ENCODE measurements at regions not wholly inside any gene's neighbourhood (a gene's known extent, or its start where the extent isn't known, plus 50 kb on each side); places are given as distances from the start of the nearest gene placed in this dataset.

GRCh38 chr2:176744146-176744545 is 468.4 kb upstream of the HNRNPA3 start:
- ChIA-PET CTCF (no interaction called here), POLR2A (ENCODE audit: unreplicated experiment) (no interaction called here)
- Histone ChIP-seq H3K9me2 (ENCODE audit: insufficient read depth) (no peaks in the 10 kb centered on the region), H4K20me1 (ENCODE audit: insufficient read depth) (no peaks in the 10 kb centered on the region), H3K79me2 (ENCODE audit: low read depth) (no peaks in the 10 kb centered on the region), H3K4me3 (no peak overlapping the region), H2AFZ (no peak overlapping the region), H3K9me3 (ENCODE audit: insufficient read depth, low read depth) (no peaks in the 10 kb centered on the region), H3K4me1 (replicated peaks; ENCODE audit: insufficient read depth) (no peaks in the 10 kb centered on the region), H3K36me3 (ENCODE audit: low read depth) (no peaks in the 10 kb centered on the region), H3K4me2 (no peak overlapping the region), H3F3A (ENCODE audit: insufficient read depth, low read depth) (no peaks in the 10 kb centered on the region), H3K27ac (no peak overlapping the region), H3K27me3 (ENCODE audit: insufficient read depth, low read depth) (peaks cover 47% of the 10 kb centered on the region)
- no peak for TF ChIP-seq CTCF (conservative IDR thresholded peaks at IDR 0.05)
- no peak for TF ChIP-seq EZH2 (IDR thresholded peaks at IDR 0.05; ENCODE audit: low read depth)
- intact Hi-C loops (cut with micrococcal nuclease; ENCODE audit: unreplicated experiment), result no loop called here
- DNase-seq, result no peak
- BruUV-seq (replicated peaks), result no TSS peak

GRCh38 chr2:176745543-176746200 is 466.9 kb upstream of the HNRNPA3 start:
- no peaks in the 10 kb centered on the region for H3F3A ChIP-seq (ENCODE audit: insufficient read depth, low read depth)
- no peaks in the 10 kb centered on the region for H3K79me2 ChIP-seq (ENCODE audit: low read depth)
- no peak for TF ChIP-seq EZH2 (IDR thresholded peaks at IDR 0.05; ENCODE audit: low read depth)
- TF ChIP-seq CTCF (conservative IDR thresholded peaks at IDR 0.05), result no peak
- no peak for DNase-seq
- no peak overlapping the region for H2AFZ ChIP-seq
- no peaks in the 10 kb centered on the region for H3K9me2 ChIP-seq (ENCODE audit: insufficient read depth)
- no TSS peak for BruUV-seq (replicated peaks)
- H4K20me1 ChIP-seq (ENCODE audit: insufficient read depth), result no peaks in the 10 kb centered on the region
- H3K4me3 ChIP-seq, result no peak overlapping the region
- H3K27me3 ChIP-seq (ENCODE audit: insufficient read depth, low read depth), result peaks cover 47% of the 10 kb centered on the region
- ChIA-PET CTCF (interaction anchor here (0.6 to 0.7 kb wide), 3 partner anchors 614 to 1223 kb away, joined by 4 to 6 read pairs (median 4); no protein-coding TSS in a partner anchor), POLR2A (ENCODE audit: unreplicated experiment) (no interaction called here)
- no peaks in the 10 kb centered on the region for H3K9me3 ChIP-seq (ENCODE audit: insufficient read depth, low read depth)
- no peak overlapping the region for H3K27ac ChIP-seq
- intact Hi-C loops (cut with micrococcal nuclease; ENCODE audit: unreplicated experiment), result no loop called here
- no peaks in the 10 kb centered on the region for H3K36me3 ChIP-seq (ENCODE audit: low read depth)
- no peak overlapping the region for H3K4me2 ChIP-seq
- H3K4me1 ChIP-seq (replicated peaks; ENCODE audit: insufficient read depth), result no peaks in the 10 kb centered on the region

GRCh38 chr2:176746411-176746810 is 466.2 kb upstream of the HNRNPA3 start:
- intact Hi-C loops (cut with micrococcal nuclease; ENCODE audit: unreplicated experiment), result no loop called here
- Histone ChIP-seq H3K27ac (no peak overlapping the region), H3F3A (ENCODE audit: insufficient read depth, low read depth) (no peaks in the 10 kb centered on the region), H3K4me2 (no peak overlapping the region), H3K79me2 (ENCODE audit: low read depth) (no peaks in the 10 kb centered on the region), H2AFZ (no peak overlapping the region), H4K20me1 (ENCODE audit: insufficient read depth) (no peaks in the 10 kb centered on the region), H3K27me3 (ENCODE audit: insufficient read depth, low read depth) (peaks cover 47% of the 10 kb centered on the region), H3K36me3 (ENCODE audit: low read depth) (no peaks in the 10 kb centered on the region), H3K9me2 (ENCODE audit: insufficient read depth) (no peaks in the 10 kb centered on the region), H3K4me1 (replicated peaks; ENCODE audit: insufficient read depth) (no peaks in the 10 kb centered on the region), H3K4me3 (no peak overlapping the region), H3K9me3 (ENCODE audit: insufficient read depth, low read depth) (no peaks in the 10 kb centered on the region)
- no peak for DNase-seq
- TF ChIP-seq CTCF (conservative IDR thresholded peaks at IDR 0.05) (no peak), EZH2 (IDR thresholded peaks at IDR 0.05; ENCODE audit: low read depth) (no peak)
- CTCF ChIA-PET, result interaction anchor here (0.7 kb wide), 1 partner anchor 1224 kb away, joined by 4 read pairs; no protein-coding TSS in a partner anchor
- BruUV-seq (replicated peaks), result no TSS peak
- POLR2A ChIA-PET (ENCODE audit: unreplicated experiment), result no interaction called here

All from PC-9 (cell line).